ENCODE measurements at regions not wholly inside any gene's neighbourhood (a gene's known extent, or its start where the extent isn't known, plus 50 kb on each side); places are given as distances from the start of the nearest gene placed in this dataset.

- in situ Hi-C loops (cut with HindIII; ENCODE audit: low sequenced_read_pairs) = no loop called here
Observed at GRCh38 chr9:78835928-78836450, 539.1 kb downstream of the PSAT1 start.

GRCh38 chr9:78839252-78839651 is 542.3 kb downstream of the PSAT1 start:
- in situ Hi-C loops (cut with HindIII; ENCODE audit: low sequenced_read_pairs) = no loop called here

- in situ Hi-C loops (cut with HindIII; ENCODE audit: low sequenced_read_pairs) = no loop called here
Observed at GRCh38 chr9:78848061-78848460, 551.1 kb downstream of the PSAT1 start.

- in situ Hi-C loops (cut with HindIII; ENCODE audit: low sequenced_read_pairs) = no loop called here
Observed at GRCh38 chr9:78856144-78856543, 559.2 kb downstream of the PSAT1 start.

GRCh38 chr9:78856781-78857180 is 559.9 kb downstream of the PSAT1 start:
- in situ Hi-C loops (cut with HindIII; ENCODE audit: low sequenced_read_pairs) = no loop called here

GRCh38 chr9:78857373-78858225 is 560.7 kb downstream of the PSAT1 start:
- in situ Hi-C loops (cut with HindIII; ENCODE audit: low sequenced_read_pairs) = no loop called here

GRCh38 chr9:78858266-78858665 is 561.3 kb downstream of the PSAT1 start:
- in situ Hi-C loops (cut with HindIII; ENCODE audit: low sequenced_read_pairs) = no loop called here

GRCh38 chr9:78860801-78861475 is 564.0 kb downstream of the PSAT1 start:
- in situ Hi-C loops (cut with HindIII; ENCODE audit: low sequenced_read_pairs) = no loop called here

GRCh38 chr9:78863531-78863930 is 566.6 kb downstream of the PSAT1 start:
- in situ Hi-C loops (cut with HindIII; ENCODE audit: low sequenced_read_pairs) = no loop called here

GRCh38 chr9:78865737-78866136 is 568.8 kb downstream of the PSAT1 start:
- in situ Hi-C loops (cut with HindIII; ENCODE audit: low sequenced_read_pairs) = no loop called here

- in situ Hi-C loops (cut with HindIII; ENCODE audit: low sequenced_read_pairs) = no loop called here
Observed at GRCh38 chr9:78866207-78867132, 569.5 kb downstream of the PSAT1 start.

GRCh38 chr9:78871086-78871451 is 574.1 kb downstream of the PSAT1 start:
- in situ Hi-C loops (cut with HindIII; ENCODE audit: low sequenced_read_pairs) = no loop called here

- in situ Hi-C loops (cut with HindIII; ENCODE audit: low sequenced_read_pairs) = no loop called here
Observed at GRCh38 chr9:78871452-78872331, 574.8 kb downstream of the PSAT1 start.

- in situ Hi-C loops (cut with HindIII; ENCODE audit: low sequenced_read_pairs) = no loop called here
Observed at GRCh38 chr9:78874061-78874460, 577.1 kb downstream of the PSAT1 start.

GRCh38 chr9:78879324-78880100 is 582.6 kb downstream of the PSAT1 start:
- in situ Hi-C loops (cut with HindIII; ENCODE audit: low sequenced_read_pairs) = no loop called here

- in situ Hi-C loops (cut with HindIII; ENCODE audit: low sequenced_read_pairs) = no loop called here
Observed at GRCh38 chr9:78881295-78881694, 584.4 kb downstream of the PSAT1 start.

- in situ Hi-C loops (cut with HindIII; ENCODE audit: low sequenced_read_pairs) = no loop called here
Observed at GRCh38 chr9:78882481-78882880, 585.6 kb downstream of the PSAT1 start.

GRCh38 chr9:78884611-78885150 is 587.8 kb downstream of the PSAT1 start:
- in situ Hi-C loops (cut with HindIII; ENCODE audit: low sequenced_read_pairs) = no loop called here

- in situ Hi-C loops (cut with HindIII; ENCODE audit: low sequenced_read_pairs) = no loop called here
Observed at GRCh38 chr9:78892182-78892581, 595.3 kb downstream of the PSAT1 start.

Data from endothelial cell of hepatic sinusoid (primary cell).